ENCODE measurements at regions not wholly inside any gene's neighbourhood (a gene's known extent, or its start where the extent isn't known, plus 50 kb on each side); places are given as distances from the start of the nearest gene placed in this dataset.

DNA sequence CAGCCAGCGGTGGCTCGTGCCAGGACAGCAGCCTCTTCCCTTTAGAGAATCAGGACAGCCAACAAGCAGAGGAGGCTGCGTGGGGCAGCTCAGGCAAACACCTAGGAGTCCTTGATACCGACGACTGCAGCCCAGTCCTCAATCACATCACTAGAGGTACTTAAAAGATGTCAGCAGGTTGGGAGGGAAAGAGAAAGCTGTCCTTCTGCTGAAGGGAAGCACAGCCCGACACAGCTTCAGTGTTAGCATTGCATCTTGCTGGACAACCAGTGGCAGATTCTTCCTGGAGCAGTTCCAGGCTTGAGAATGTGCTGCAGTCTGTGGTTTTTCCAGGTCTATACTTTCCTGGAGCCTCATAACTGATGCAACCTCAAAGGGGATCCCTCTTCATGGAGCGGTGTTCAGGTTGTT is 230.5 kb downstream of the SYK start:
- TF ChIP-seq POLR2A (IDR thresholded peaks at IDR 0.05) (no peak), EP300 (IDR thresholded peaks at IDR 0.05) (no peak), POLR2AphosphoS5 (IDR thresholded peaks at IDR 0.05) (no peak)
- TF ChIP-seq, protein P1, sequence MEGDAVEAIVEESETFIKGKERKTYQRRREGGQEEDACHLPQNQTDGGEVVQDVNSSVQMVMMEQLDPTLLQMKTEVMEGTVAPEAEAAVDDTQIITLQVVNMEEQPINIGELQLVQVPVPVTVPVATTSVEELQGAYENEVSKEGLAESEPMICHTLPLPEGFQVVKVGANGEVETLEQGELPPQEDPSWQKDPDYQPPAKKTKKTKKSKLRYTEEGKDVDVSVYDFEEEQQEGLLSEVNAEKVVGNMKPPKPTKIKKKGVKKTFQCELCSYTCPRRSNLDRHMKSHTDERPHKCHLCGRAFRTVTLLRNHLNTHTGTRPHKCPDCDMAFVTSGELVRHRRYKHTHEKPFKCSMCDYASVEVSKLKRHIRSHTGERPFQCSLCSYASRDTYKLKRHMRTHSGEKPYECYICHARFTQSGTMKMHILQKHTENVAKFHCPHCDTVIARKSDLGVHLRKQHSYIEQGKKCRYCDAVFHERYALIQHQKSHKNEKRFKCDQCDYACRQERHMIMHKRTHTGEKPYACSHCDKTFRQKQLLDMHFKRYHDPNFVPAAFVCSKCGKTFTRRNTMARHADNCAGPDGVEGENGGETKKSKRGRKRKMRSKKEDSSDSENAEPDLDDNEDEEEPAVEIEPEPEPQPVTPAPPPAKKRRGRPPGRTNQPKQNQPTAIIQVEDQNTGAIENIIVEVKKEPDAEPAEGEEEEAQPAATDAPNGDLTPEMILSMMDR (IDR thresholded peaks at IDR 0.05), result no peak
